HCT116 (cell line): ENCODE measurements at regions not wholly inside any gene's neighbourhood (a gene's known extent, or its start where the extent isn't known, plus 50 kb on each side); places are given as distances from the start of the nearest gene placed in this dataset.

Experiments
- ATAC-seq: fragments of 200-7000 bp; cut with Tn5 transposase; 2 replicates; pipeline ENCODE4 v1.9.1; 2020; ENCODE audit warnings: mild to moderate bottlenecking, moderate library complexity
- BruUV-seq: library from RNA; stranded (reverse); fragments of 400-500 nt; replicated peaks from 2 replicates; lab custom pipeline; 2021; lab: Mats Ljungman, UMichigan
- CTCF ChIA-PET: fragments of 300-600 bp; sonication (Branson Sonifier 250); formaldehyde crosslinking; loops from one replicate; lab custom pipeline; 2021; ENCODE audit warnings: antibody characterized with exemption; lab: Charles Lee
- POLR2A ChIA-PET: fragments of 300-600, 350-600 bp; sonication (Branson Sonifier 250); formaldehyde crosslinking; loops from one replicate; lab custom pipeline; 2021; ENCODE audit warnings: antibody characterized with exemption; lab: Charles Lee
- RAD21 ChIA-PET, 2 experiments: fragments of 300-600 bp; sonication (Branson Sonifier 250); formaldehyde crosslinking; loops; one replicate each; lab custom pipeline; 2023; ENCODE audit warnings: low total read pairs in 2 of 2; ENCODE audit not compliant: uncharacterized antibody in 2 of 2, unreplicated experiment in 2 of 2, low non-redundant PET in 1 of 2; lab: Charles Lee
- DNase-seq: peaks from one replicate; pipeline ENCODE4 v3.0.0-alpha.2; 2010; ENCODE audit warnings: low read depth, low spot score
- H2AFZ ChIP-seq: fragments of 200-600 bp; shearing (Covaris generic), sonication (generic); 2 replicates; pipeline ENCODE4 v1.6.1; 2017; ENCODE audit warnings: low read depth, mixed run types, mixed read lengths, antibody characterized with exemption, low read length; ENCODE audit not compliant: poor library complexity, severe bottlenecking
- H3K27ac ChIP-seq: 2 replicates; pipeline ENCODE4 v1.5.1; 2012; ENCODE audit warnings: low read depth, low read length
- H3K27me3 ChIP-seq: fragments of 200-600 bp; sonication (generic); 2 replicates; pipeline ENCODE4 v1.6.1; 2016; ENCODE audit warnings: mixed run types, low read length, mixed read lengths; ENCODE audit not compliant: insufficient read depth
- H3K36me3 ChIP-seq, 2 experiments: fragments of 200-500 bp in 1 of 2; fragments of 200-600 bp in 1 of 2; sonication (Bioruptor generic) in 1 of 2; sonication (generic) in 1 of 2; 2 replicates each; pipeline versions ENCODE4 v1.5.1 to v1.6.1; 2014 to 2016; ENCODE audit warnings: low read length in 2 of 2, inconsistent platforms in 1 of 2, mixed read lengths in 1 of 2, mixed run types in 1 of 2; ENCODE audit not compliant: insufficient read depth in 2 of 2, control insufficient read depth in 1 of 2
- H3K4me1 ChIP-seq, 2 experiments: fragments of 200-600 bp in 1 of 2; sonication (generic) in 1 of 2; 2 replicates each; pipeline versions ENCODE4 v1.5.1 to v1.6.1; 2012 to 2017; ENCODE audit warnings: low read length in 2 of 2, inconsistent platforms in 1 of 2, mild to moderate bottlenecking in 1 of 2, mixed read lengths in 1 of 2, mixed run types in 1 of 2, moderate library complexity in 1 of 2; ENCODE audit not compliant: insufficient read depth in 2 of 2, control insufficient read depth in 1 of 2
- H3K4me2 ChIP-seq: fragments of 200-600 bp; sonication (generic); 2 replicates; pipeline ENCODE4 v1.6.1; 2017; ENCODE audit warnings: mixed run types, low read length, mixed read lengths
- H3K4me3 ChIP-seq, 2 experiments: fragments of 200-600 bp in 1 of 2; sonication (generic) in 1 of 2; replicated peaks in 1 of 2; 2 replicates each; pipeline ENCODE4 v1.5.1; 2011 to 2016; ENCODE audit warnings: low read length in 2 of 2, control low read depth in 1 of 2, low read depth in 1 of 2, mild to moderate bottlenecking in 1 of 2, mixed read lengths in 1 of 2, mixed run types in 1 of 2
- H3K79me2 ChIP-seq: fragments of 200-600 bp; sonication (generic); 2 replicates; pipeline ENCODE4 v1.6.1; 2017; ENCODE audit warnings: mild to moderate bottlenecking, mixed run types, low read length, moderate library complexity, mixed read lengths; ENCODE audit not compliant: insufficient read depth
- H3K9ac ChIP-seq: fragments of 200-600 bp; sonication (generic); 2 replicates; pipeline ENCODE4 v1.6.1; 2016; ENCODE audit warnings: low read length, mixed read lengths
- H3K9me2 ChIP-seq: fragments of 200-600 bp; sonication (generic), shearing (Covaris generic); 2 replicates; pipeline ENCODE4 v1.6.1; 2017; ENCODE audit warnings: mixed run types, mild to moderate bottlenecking, moderate library complexity; ENCODE audit not compliant: insufficient read depth
- H3K9me3 ChIP-seq, 2 experiments: fragments of 200-500 bp in 1 of 2; fragments of 200-600 bp in 1 of 2; sonication (Bioruptor generic) in 1 of 2; sonication (generic) in 1 of 2; 2 replicates each; pipeline ENCODE4 v1.6.1; 2014 to 2017; ENCODE audit warnings: low read length in 2 of 2, mixed read lengths in 2 of 2, inconsistent platforms in 1 of 2, low read depth in 1 of 2, mild to moderate bottlenecking in 1 of 2, mixed run types in 1 of 2, moderate library complexity in 1 of 2; ENCODE audit not compliant: control insufficient read depth in 1 of 2, insufficient read depth in 1 of 2
- H4K20me1 ChIP-seq: fragments of 200-600 bp; sonication (generic), shearing (Covaris generic); 2 replicates; pipeline ENCODE4 v1.6.1; 2017; ENCODE audit warnings: mixed run types, mild to moderate bottlenecking, moderate library complexity; ENCODE audit not compliant: insufficient read depth
- ATF3 ChIP-seq: IDR thresholded peaks from 2 replicates; pipeline ENCODE4 v1.6.1; 2012
- CEBPB ChIP-seq: IDR thresholded peaks from 2 replicates; pipeline ENCODE4 v1.6.1; 2012; ENCODE audit warnings: low read depth
- EZH2phosphoT487 ChIP-seq: fragments of 200-600 bp; IDR thresholded peaks from 2 replicates; pipeline ENCODE4 v1.6.1; 2018; ENCODE audit warnings: antibody characterized with exemption, borderline replicate concordance
- FOSL1 ChIP-seq: IDR thresholded peaks from 2 replicates; pipeline ENCODE4 v1.6.1; 2012; ENCODE audit warnings: low read depth
- JUND ChIP-seq: IDR thresholded peaks from 2 replicates; pipeline ENCODE4 v1.6.1; 2012
- POLR2AphosphoS5 ChIP-seq: IDR thresholded peaks from 2 replicates; pipeline ENCODE4 v1.6.1; 2011; ENCODE audit warnings: mild to moderate bottlenecking, low read depth, low read length, moderate library complexity
- RAD21 ChIP-seq: IDR thresholded peaks from 2 replicates; pipeline ENCODE4 v1.6.1; 2012; ENCODE audit warnings: low read depth, mild to moderate bottlenecking
- SRF ChIP-seq: IDR thresholded peaks from 2 replicates; pipeline ENCODE4 v1.6.1; 2012; ENCODE audit warnings: low read depth
- TCF7L2 ChIP-seq: IDR thresholded peaks from 2 replicates; pipeline ENCODE4 v1.7.0; 2011; ENCODE audit warnings: borderline replicate concordance, inconsistent platforms; ENCODE audit not compliant: insufficient read depth, insufficient read length; ENCODE audit errors: extremely low read depth
- ZBTB33 ChIP-seq: IDR thresholded peaks from 2 replicates; pipeline ENCODE4 v1.6.1; 2011; ENCODE audit warnings: mild to moderate bottlenecking, low read length, moderate library complexity; ENCODE audit not compliant: insufficient replicate concordance; ENCODE audit errors: extremely low read depth
- ZFX ChIP-seq: fragments of 450-650 bp; IDR thresholded peaks from 2 replicates; pipeline ENCODE4 v1.6.1; 2017
- ZNF274 ChIP-seq: fragments of 200-500 bp; sonication (Bioruptor generic); IDR thresholded peaks from 2 replicates; pipeline ENCODE4 v1.6.1; 2014; ENCODE audit warnings: mild to moderate bottlenecking, low read depth, low read length, inconsistent platforms
- intact Hi-C: fragments of 100-400 bp; cut with micrococcal nuclease; formaldehyde crosslinking; loops from 2 replicates; pipeline ENCODE4 v1.10.0; 2022

GRCh38 chr1:239931341-239931740 is 160.3 kb upstream of the FMN2 start:
- Histone ChIP-seq H2AFZ (no peak overlapping the region), H3K9me2 (no peaks in the 10 kb centered on the region), H3K27ac (no peak overlapping the region), H3K4me1 (no peaks in the 10 kb centered on the region), H3K79me2 (no peaks in the 10 kb centered on the region), H3K4me3 (no peak overlapping the region), H3K4me2 (no peak overlapping the region), H3K9me3 (peaks cover 0 to 5% of the 10 kb centered on the region in 2 experiments; a peak in 3 of 4 replicates), H3K36me3 (no peaks in the 10 kb centered on the region), H3K9ac (no peak overlapping the region), H4K20me1 (no peaks in the 10 kb centered on the region), H3K27me3 (no peaks in the 10 kb centered on the region)
- no TSS peak for BruUV-seq
- ChIA-PET POLR2A (no interaction called here), RAD21 (no interaction called here), CTCF (no interaction called here)
- TF ChIP-seq ZNF274 (no peak), JUND (no peak), FOSL1 (no peak), RAD21 (no peak), ATF3 (no peak), TCF7L2 (no peak), CEBPB (no peak), POLR2AphosphoS5 (no peak), ZFX (no peak), ZBTB33 (no peak), SRF (no peak), EZH2phosphoT487 (no peak)
- no peak for ATAC-seq
- intact Hi-C loops: no loop called here
- DNase-seq: no peak
